H9 (cell line): ENCODE measurements at regions not wholly inside any gene's neighbourhood (a gene's known extent, or its start where the extent isn't known, plus 50 kb on each side); places are given as distances from the start of the nearest gene placed in this dataset.

ENCODE experiments used
- DNase-seq: peaks from one replicate; pipeline ENCODE4 v3.0.0-alpha.2; 2017
- H2AFZ ChIP-seq: one replicate; pipeline ENCODE4 v1.6.1; 2013; ENCODE audit warnings: mild to moderate bottlenecking, low read length, control low read depth, moderate library complexity
- H2AK5ac ChIP-seq: 2 replicates; pipeline ENCODE4 v1.6.1; 2013; ENCODE audit warnings: low read length, control low read depth, mixed read lengths; ENCODE audit not compliant: insufficient read length
- H2BK120ac ChIP-seq: one replicate; pipeline ENCODE4 v1.6.1; 2013; ENCODE audit warnings: low read depth, mild to moderate bottlenecking, low read length, control low read depth, inconsistent platforms; ENCODE audit not compliant: poor library complexity, severe bottlenecking
- H2BK12ac ChIP-seq: 2 replicates; pipeline ENCODE4 v1.6.1; 2013; ENCODE audit warnings: low read length, control low read depth, mixed read lengths, low read depth; ENCODE audit not compliant: insufficient read length
- H2BK15ac ChIP-seq: 2 replicates; pipeline ENCODE4 v1.6.1; 2013; ENCODE audit warnings: low read depth, low read length, control low read depth
- H2BK20ac ChIP-seq: one replicate; pipeline ENCODE4 v1.6.1; 2013; ENCODE audit warnings: low read depth, mild to moderate bottlenecking, low read length, control low read depth, inconsistent platforms; ENCODE audit not compliant: poor library complexity, severe bottlenecking
- H2BK5ac ChIP-seq: 2 replicates; pipeline ENCODE4 v1.6.1; 2013; ENCODE audit warnings: low read length, control low read depth, mixed read lengths; ENCODE audit not compliant: insufficient read length
- H3K14ac ChIP-seq: 2 replicates; pipeline ENCODE4 v1.6.1; 2013; ENCODE audit warnings: low read length, control low read depth; ENCODE audit not compliant: insufficient read depth
- H3K18ac ChIP-seq: 2 replicates; pipeline ENCODE4 v1.6.1; 2013; ENCODE audit warnings: low read depth, mild to moderate bottlenecking, mixed read lengths, low read length, control low read depth; ENCODE audit not compliant: insufficient read length
- H3K23ac ChIP-seq: 2 replicates; pipeline ENCODE4 v1.6.1; 2013; ENCODE audit warnings: low read length, control low read depth, mixed read lengths, low read depth; ENCODE audit not compliant: insufficient read length
- H3K23me2 ChIP-seq: 2 replicates; pipeline ENCODE4 v1.6.1; 2013; ENCODE audit warnings: low read depth, mild to moderate bottlenecking, mixed read lengths, low read length, control low read depth; ENCODE audit not compliant: insufficient read length, poor library complexity, severe bottlenecking
- H3K27ac ChIP-seq: 2 replicates; pipeline ENCODE4 v1.5.1; 2013; ENCODE audit warnings: low read length, control low read depth, mixed read lengths, low read depth; ENCODE audit not compliant: insufficient read length
- H3K27me3 ChIP-seq: 2 replicates; pipeline ENCODE4 v1.6.1; 2013; ENCODE audit warnings: low read length, control low read depth, inconsistent platforms; ENCODE audit not compliant: insufficient read depth
- H3K4ac ChIP-seq: 2 replicates; pipeline ENCODE4 v1.6.1; 2013; ENCODE audit warnings: low read depth, mild to moderate bottlenecking, control low read depth, inconsistent platforms, low read length, moderate library complexity
- H3K4me1 ChIP-seq: 2 replicates; pipeline ENCODE4 v1.6.1; 2013; ENCODE audit warnings: low read length, control low read depth, inconsistent platforms; ENCODE audit not compliant: insufficient read depth
- H3K4me2 ChIP-seq: 2 replicates; pipeline ENCODE4 v1.6.1; 2013; ENCODE audit warnings: low read length, control low read depth, mixed read lengths; ENCODE audit not compliant: insufficient read length, insufficient read depth
- H3K56ac ChIP-seq: 2 replicates; pipeline ENCODE4 v1.6.1; 2013; ENCODE audit warnings: low read depth, mild to moderate bottlenecking, mixed read lengths, low read length, control low read depth; ENCODE audit not compliant: insufficient read length
- H3K79me1 ChIP-seq: 2 replicates; pipeline ENCODE4 v1.6.1; 2013; ENCODE audit warnings: low read depth, mild to moderate bottlenecking, moderate library complexity, low read length, control low read depth, inconsistent platforms; ENCODE audit not compliant: insufficient read depth, poor library complexity, severe bottlenecking
- H3K79me2 ChIP-seq: 2 replicates; pipeline ENCODE4 v1.6.1; 2013; ENCODE audit warnings: low read length, control low read depth, inconsistent platforms; ENCODE audit not compliant: insufficient read depth
- H3K9ac ChIP-seq: 2 replicates; pipeline ENCODE4 v1.6.1; 2013; ENCODE audit warnings: low read length, control low read depth, mixed read lengths; ENCODE audit not compliant: insufficient read length; ENCODE audit errors: extremely low read depth
- H3K9me3 ChIP-seq: one replicate; pipeline ENCODE4 v1.6.1; 2013; ENCODE audit warnings: low read depth, low read length, inconsistent platforms; ENCODE audit not compliant: control insufficient read depth
- H3T11ph ChIP-seq: one replicate; pipeline ENCODE4 v1.6.1; 2013; ENCODE audit warnings: mild to moderate bottlenecking, low read length, control low read depth, inconsistent platforms
- H4K20me1 ChIP-seq: one replicate; pipeline ENCODE4 v1.6.1; 2013; ENCODE audit not compliant: control insufficient read depth, insufficient read length, insufficient read depth
- H4K5ac ChIP-seq: 2 replicates; pipeline ENCODE4 v1.6.1; 2013; ENCODE audit warnings: low read depth, mild to moderate bottlenecking, mixed read lengths, low read length, control low read depth; ENCODE audit not compliant: insufficient read length
- H4K8ac ChIP-seq: replicated peaks from 2 replicates; pipeline ENCODE4 v1.6.1; 2013; ENCODE audit warnings: low read length, control low read depth, mixed read lengths, low read depth; ENCODE audit not compliant: insufficient read length
- H4K91ac ChIP-seq: 2 replicates; pipeline ENCODE4 v1.6.1; 2013; ENCODE audit warnings: low read depth, mild to moderate bottlenecking, moderate library complexity, mixed read lengths, low read length, control low read depth; ENCODE audit not compliant: insufficient read length
- H3K27ac Mint-ChIP-seq, 3 experiments: 2 replicates in 2 of 3; 3 replicates in 1 of 3; pipeline ENCODE4 v1.8.0; 2020 to 2021; ENCODE audit warnings: mixed read lengths in 3 of 3, mild to moderate bottlenecking in 1 of 3, moderate library complexity in 1 of 3
- H3K27me3 Mint-ChIP-seq: 2 replicates; pipeline ENCODE4 v1.8.0; 2021; ENCODE audit warnings: low read depth, mild to moderate bottlenecking, moderate library complexity, mixed read lengths
- H3K36me3 Mint-ChIP-seq, 3 experiments: 2 replicates in 2 of 3; 3 replicates in 1 of 3; pipeline ENCODE4 v1.8.0; 2020 to 2021; ENCODE audit warnings: low read depth in 3 of 3, mixed read lengths in 3 of 3; ENCODE audit not compliant: insufficient read depth in 1 of 3
- H3K4me1 Mint-ChIP-seq, 2 experiments: 2 replicates each; pipeline ENCODE4 v1.8.0; 2020; ENCODE audit warnings: mixed read lengths in 2 of 2
- H3K4me3 Mint-ChIP-seq, 2 experiments: 2 replicates in 1 of 2; 3 replicates in 1 of 2; pipeline ENCODE4 v1.8.0; 2020 to 2021; ENCODE audit warnings: mild to moderate bottlenecking in 2 of 2, mixed read lengths in 2 of 2, moderate library complexity in 1 of 2
- H3K9me3 Mint-ChIP-seq, 2 experiments: 2 replicates in 1 of 2; 3 replicates in 1 of 2; pipeline ENCODE4 v1.8.0; 2020; ENCODE audit warnings: mild to moderate bottlenecking in 2 of 2, mixed read lengths in 2 of 2, moderate library complexity in 1 of 2
- CTCF ChIP-seq: fragments of 200-600 bp; sonication (generic); conservative IDR thresholded peaks from 3 replicates; pipeline ENCODE4 v1.8.0; 2021; ENCODE audit warnings: antibody characterized with exemption, mild to moderate bottlenecking
- WGBS: extraction: QIAGEN DNeasy Blood & Tissue Kit; methylation state at CpG from one replicate; pipeline ENCODE4 v1.1.7; 2013; ENCODE audit warnings: missing lambda C conversion rate, low lambda C conversion rate, mixed read lengths; ENCODE audit not compliant: insufficient read length; ENCODE audit errors: extremely low coverage; 5-methylcytosine and 5-hydroxymethylcytosine counted together

DNA sequence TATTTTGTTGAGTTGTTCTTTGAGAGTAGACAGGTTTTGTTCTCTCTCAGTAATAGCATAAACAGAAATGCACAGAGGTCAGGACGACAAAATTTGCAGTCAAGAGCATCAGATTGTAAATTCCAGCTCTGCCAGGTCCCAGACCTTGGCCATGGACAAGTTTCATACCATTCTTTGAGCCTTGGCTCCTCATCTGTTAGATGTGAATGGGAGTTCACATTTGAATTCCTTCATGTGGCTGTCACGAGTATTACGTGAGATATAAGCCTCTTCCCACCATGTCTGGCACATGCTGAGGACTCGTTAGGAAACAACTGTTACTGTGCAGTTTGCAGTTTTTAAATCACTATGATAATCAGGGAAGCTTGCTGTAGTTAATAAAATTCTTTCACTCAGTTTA lies 93.2 kb upstream of the KCTD3 start:
- H2BK5ac ChIP-seq: no peak overlapping the region
- no peak overlapping the region for H3T11ph ChIP-seq
- no peak overlapping the region for H2BK20ac ChIP-seq
- H3K27me3 Mint-ChIP-seq: no peaks in the 10 kb centered on the region
- H3K56ac ChIP-seq: no peak overlapping the region
- no peaks in the 10 kb centered on the region for H3K23me2 ChIP-seq
- no peaks in the 10 kb centered on the region for H4K20me1 ChIP-seq
- no peaks in the 10 kb centered on the region for H3K4me1 Mint-ChIP-seq
- no peaks in the 10 kb centered on the region for H3K4me1 ChIP-seq
- H3K27me3 ChIP-seq: no peaks in the 10 kb centered on the region
- no peak overlapping the region for H3K14ac ChIP-seq
- DNase-seq: no peak
- no peak overlapping the region for H2AFZ ChIP-seq
- H3K9me3 Mint-ChIP-seq: peaks cover 6 to 11% of the 10 kb centered on the region in 2 experiments; a peak in 4 of 5 replicates
- H2BK120ac ChIP-seq: no peak overlapping the region
- H2BK15ac ChIP-seq: no peak overlapping the region
- H3K27ac Mint-ChIP-seq: no peak overlapping the region
- H3K4me3 Mint-ChIP-seq: no peak overlapping the region
- no peak overlapping the region for H3K9ac ChIP-seq
- no peak overlapping the region for H4K5ac ChIP-seq
- H3K36me3 Mint-ChIP-seq: peaks cover 2 to 5% (median 4%) of the 10 kb centered on the region in 3 experiments; a peak in 3 of 7 replicates
- no peak overlapping the region for H3K23ac ChIP-seq
- H2AK5ac ChIP-seq: no peak overlapping the region
- H3K9me3 ChIP-seq: no peaks in the 10 kb centered on the region
- no peak overlapping the region for H3K18ac ChIP-seq
- no peak overlapping the region for H2BK12ac ChIP-seq
- H3K4ac ChIP-seq: no peak overlapping the region
- no peak overlapping the region for H3K27ac ChIP-seq
- TF ChIP-seq CTCF: no peak
- H3K79me2 ChIP-seq: no peaks in the 10 kb centered on the region
- no peak overlapping the region for H4K91ac ChIP-seq
- no peaks in the 10 kb centered on the region for H3K79me1 ChIP-seq
- no CpG with 5 or more reads among the region's 4 CpGs for WGBS
- no peak overlapping the region for H3K4me2 ChIP-seq
- H4K8ac ChIP-seq: no peak overlapping the region
